GM19452 (cell line): ENCODE measurements at regions not wholly inside any gene's neighbourhood (a gene's known extent, or its start where the extent isn't known, plus 50 kb on each side); places are given as distances from the start of the nearest gene placed in this dataset.

ENCODE experiments used
- ATAC-seq: cut with Tn5 transposase; IDR thresholded peaks from one replicate; pipeline ENCODE4 v1.9.1; 2021; ENCODE audit not compliant: unreplicated experiment

DNA sequence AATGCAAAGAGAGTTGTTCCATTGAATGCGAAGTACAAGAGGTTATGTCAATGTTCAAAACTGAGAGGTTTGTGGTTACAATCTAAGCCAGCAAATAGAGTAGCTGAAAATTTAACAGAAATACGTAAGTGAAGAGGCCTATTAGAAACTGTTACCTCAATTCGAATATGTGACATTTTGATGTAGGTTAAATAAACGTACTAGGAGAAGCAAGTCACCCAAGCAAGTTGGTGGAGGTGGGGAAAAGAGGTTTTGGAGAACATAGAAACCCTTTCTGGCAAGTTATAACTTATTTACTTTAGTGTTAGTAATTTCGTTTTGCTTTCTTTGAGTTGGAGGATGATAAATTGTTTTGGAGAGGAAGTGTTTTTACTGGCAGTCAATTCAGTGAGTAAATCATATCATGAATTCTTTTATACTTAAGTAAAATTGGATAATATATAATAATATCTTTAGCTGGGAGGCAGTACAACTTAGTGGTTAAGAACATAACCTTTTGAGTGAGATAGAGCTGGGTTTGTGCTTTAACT lies 91.2 kb upstream of the NAALADL2 start:
- no peak for ATAC-seq

DNA sequence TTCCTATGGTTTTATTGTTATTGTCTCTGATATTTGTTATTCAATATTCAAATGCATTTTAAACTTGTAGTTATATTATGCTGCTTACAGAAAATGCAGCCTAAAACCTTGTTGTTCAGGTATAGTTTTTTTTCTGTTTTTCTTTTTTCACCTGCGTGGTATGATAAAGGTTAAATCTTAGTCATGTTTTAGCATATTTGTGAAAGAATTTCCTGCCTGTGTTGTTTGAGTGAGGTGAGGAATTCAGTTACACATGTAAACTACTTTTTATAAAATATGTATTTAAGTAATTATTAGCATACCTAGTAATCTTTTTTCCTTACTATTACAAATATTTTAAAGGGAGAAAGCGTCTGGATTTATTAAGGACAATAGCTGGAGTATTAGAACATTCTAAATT lies 90.0 kb upstream of the NAALADL2 start:
- no peak for ATAC-seq

- ATAC-seq, result no peak
Observed at GRCh38 chr3:174775603-174776002, 83.5 kb upstream of the NAALADL2 start.

GRCh38 chr3:174776123-174776522 lies 83.0 kb upstream of the NAALADL2 start:
- no peak for ATAC-seq

DNA sequence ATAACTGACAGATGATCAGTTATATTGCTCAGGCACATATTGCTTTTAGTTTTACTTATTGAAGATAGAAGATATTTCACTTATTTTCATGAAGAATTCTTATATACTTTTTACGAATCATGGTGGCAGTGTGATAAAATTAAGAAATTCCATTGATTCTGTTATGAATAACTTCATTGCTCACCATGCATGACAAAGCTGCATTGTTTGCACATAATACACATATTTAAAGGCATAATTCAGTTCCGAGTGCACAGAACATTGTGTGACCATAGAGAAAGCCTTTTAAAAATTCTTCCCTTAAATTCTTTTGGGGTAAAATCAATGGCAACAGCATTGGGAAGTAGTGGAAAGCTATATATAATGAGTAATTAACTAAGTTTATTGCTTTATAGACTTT lies 82.5 kb upstream of the NAALADL2 start:
- no peak for ATAC-seq

- ATAC-seq, result no peak
Observed at GRCh38 chr3:174777813-174778212, 81.3 kb upstream of the NAALADL2 start.

DNA sequence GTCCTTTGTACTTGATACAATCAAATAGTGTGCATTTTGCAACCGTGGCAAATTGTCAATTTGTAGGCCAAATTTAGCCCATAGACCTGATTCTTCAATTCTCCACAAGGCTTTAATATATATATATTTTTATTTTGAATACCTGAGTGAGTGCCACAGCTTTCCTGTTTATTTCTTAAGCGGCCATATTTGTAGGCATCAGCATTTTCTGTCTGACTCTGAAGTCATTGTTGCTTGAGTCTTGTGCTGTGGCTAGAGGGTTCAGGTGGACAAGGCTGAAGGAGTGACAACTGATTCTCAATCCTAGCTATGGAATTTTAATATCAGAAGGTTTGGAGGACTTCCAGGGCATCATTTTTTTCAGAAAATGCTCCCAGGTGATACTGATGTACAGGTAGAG lies 75.6 kb upstream of the NAALADL2 start:
- ATAC-seq, result no peak

GRCh38 chr3:174784206-174784934 lies 74.8 kb upstream of the NAALADL2 start:
- no peak for ATAC-seq

- ATAC-seq, result no peak
Observed at GRCh38 chr3:174786825-174787224, 72.3 kb upstream of the NAALADL2 start.

GRCh38 chr3:174791161-174791560 lies 68.0 kb upstream of the NAALADL2 start:
- no peak for ATAC-seq

GRCh38 chr3:174792864-174793263 lies 66.3 kb upstream of the NAALADL2 start:
- ATAC-seq, result no peak
